Stomach (tissue), 8 donors: ENCODE measurements at regions not wholly inside any gene's neighbourhood (a gene's known extent, or its start where the extent isn't known, plus 50 kb on each side); places are given as distances from the start of the nearest gene placed in this dataset.

Experiments
- DNase-seq, 2 donors: peaks; one replicate each; pipeline versions ENCODE4 v3.0.0 to v3.0.0-alpha.2; 2013 to 2019
- H3K27ac ChIP-seq, 5 donors: fragments of 200-600 bp in 4 of 5; sonication (generic) in 4 of 5; one replicate each; pipeline ENCODE4 v1.5.1; 2013 to 2019; ENCODE audit warnings: mild to moderate bottlenecking in 1 of 5, moderate library complexity in 1 of 5
- H3K27me3 ChIP-seq, 3 donors: fragments of 200-600 bp; sonication (generic); one replicate each; pipeline ENCODE4 v1.5.1; 2017 to 2019; ENCODE audit warnings: mixed run types in 1 of 3
- H3K36me3 ChIP-seq, 4 donors: fragments of 200-600 bp; sonication (generic); 1 replicate in 3 of 4; 2 replicates in 1 of 4; pipeline ENCODE4 v1.5.1; 2016 to 2019
- H3K4me1 ChIP-seq, 4 donors: fragments of 200-600 bp; sonication (generic); one replicate each; pipeline ENCODE4 v1.5.1; 2016 to 2019
- H3K4me3 ChIP-seq, 4 donors: fragments of 200-600 bp; sonication (generic) in 3 of 4; one replicate each; pipeline ENCODE4 v1.5.1; 2016 to 2019; ENCODE audit warnings: mild to moderate bottlenecking in 1 of 4
- H3K9me3 ChIP-seq, 4 donors: fragments of 200-600 bp; sonication (generic); one replicate each; pipeline ENCODE4 v1.5.1; 2016 to 2019
- CTCF ChIP-seq, 7 experiments: fragments of 450-650 bp in 4 of 7; fragments of 200-600 bp in 3 of 7; sonication (generic) in 3 of 7; IDR thresholded peaks; one replicate each; pipeline ENCODE4 v1.5.1; 2016 to 2019; ENCODE audit warnings: antibody characterized with exemption in 7 of 7, control low read depth in 2 of 7, mild to moderate bottlenecking in 1 of 7
- EP300 ChIP-seq: sonication (generic); formaldehyde crosslinking; IDR thresholded peaks from one replicate; pipeline ENCODE4 v1.6.1; 2017; ENCODE audit warnings: antibody characterized with exemption
- POLR2A ChIP-seq, 4 donors: fragments of 450-650 bp; IDR thresholded peaks; one replicate each; pipeline ENCODE4 v1.6.1; 2016; ENCODE audit warnings: antibody characterized with exemption in 4 of 4, control low read depth in 2 of 4, mild to moderate bottlenecking in 1 of 4, moderate library complexity in 1 of 4
- POLR2AphosphoS5 ChIP-seq, 3 donors: sonication (generic); formaldehyde crosslinking; IDR thresholded peaks; one replicate each; pipeline ENCODE4 v1.6.1; 2016; ENCODE audit warnings: antibody characterized with exemption in 3 of 3
- WGBS, 5 donors: extraction: QIAGEN DNeasy Blood & Tissue Kit in 3 of 5; methylation state at CpG; one replicate each; pipeline versions ENCODE4 v1.1.5 to v1.1.7; 2013 to 2018; 5-methylcytosine and 5-hydroxymethylcytosine counted together
- intact Hi-C: fragments of 100-400 bp; cut with DNase I; formaldehyde crosslinking; loops from one replicate; pipeline ENCODE4 v1.15.1; 2023; ENCODE audit warnings: low total_unique reads
- small RNA-seq, 4 donors: library from RNA; depleted of rRNA; stranded (forward); fragments of <200 nt; gene quantifications; one replicate each; pipeline ENCODE3, GENCODE V24; 2016
- donor health status: healthy with polysubstance abuse.
- donor health status: Bipolar disorder and iron deficiency.
- donor health status: healthy.

GRCh38 chrX:82816001-82816400 is 692.1 kb upstream of the POU3F4 start:
- Histone ChIP-seq H3K9me3 (peaks cover 0 to 6% (median 0%) of the 10 kb centered on the region in 4 donors), H3K4me3 (no peak overlapping the region), H3K27ac (no peak overlapping the region), H3K4me1 (no peaks in the 10 kb centered on the region), H3K27me3 (no peaks in the 10 kb centered on the region), H3K36me3 (no peaks in the 10 kb centered on the region)
- TF ChIP-seq EP300 (no peak), CTCF (IDR thresholded peaks at IDR 0.05) (no peak), POLR2A (IDR thresholded peaks at IDR 0.05) (no peak), POLR2AphosphoS5 (IDR thresholded peaks at IDR 0.05) (no peak)
- intact Hi-C loops = no loop called here
- 44 to 61% (median 50%) methylated on average over 3 of the region's 3 CpGs for WGBS, 5 donors
- no peak for DNase-seq

- intact Hi-C loops = no loop called here
- Histone ChIP-seq H3K4me3 (no peak overlapping the region), H3K9me3 (peaks cover 0 to 6% (median under 1%) of the 10 kb centered on the region in 4 donors), H3K4me1 (no peaks in the 10 kb centered on the region), H3K36me3 (no peaks in the 10 kb centered on the region), H3K27ac (no peak overlapping the region), H3K27me3 (no peaks in the 10 kb centered on the region)
- TF ChIP-seq POLR2AphosphoS5 (IDR thresholded peaks at IDR 0.05) (no peak), CTCF (IDR thresholded peaks at IDR 0.05) (no peak)
- WGBS, 5 donors = 41 to 80% (median 58%) methylated on average over 2 of the region's 2 CpGs
- DNase-seq = no peak
Measured at GRCh38 chrX:82816562-82816961, 691.5 kb upstream of the POU3F4 start.

GRCh38 chrX:82842286-82842685 is 665.8 kb upstream of the POU3F4 start:
- DNase-seq = peak in 1 of 2 donors; percentile 1
- no peaks in the 10 kb centered on the region for H3K4me1 ChIP-seq
- TF ChIP-seq CTCF (IDR thresholded peaks at IDR 0.05) (no peak), POLR2A (IDR thresholded peaks at IDR 0.05) (no peak), EP300 (no peak), POLR2AphosphoS5 (IDR thresholded peaks at IDR 0.05) (no peak)
- no peaks in the 10 kb centered on the region for H3K27me3 ChIP-seq
- no peak overlapping the region for H3K27ac ChIP-seq
- no peak overlapping the region for H3K4me3 ChIP-seq
- intact Hi-C loops = no loop called here
- H3K9me3 ChIP-seq = peaks cover 0 to 8% (median 0%) of the 10 kb centered on the region in 4 donors
- 27 to 75% (median 50%) methylated on average over 1 of the region's 1 CpG for WGBS, 5 donors
- no peaks in the 10 kb centered on the region for H3K36me3 ChIP-seq

- WGBS, 5 donors = 75 to 93% (median 89%) methylated on average over 4 of the region's 4 CpGs
- no peak overlapping the region for H3K27ac ChIP-seq
- intact Hi-C loops = no loop called here
- no peaks in the 10 kb centered on the region for H3K36me3 ChIP-seq
- no peak for TF ChIP-seq CTCF (IDR thresholded peaks at IDR 0.05)
- TF ChIP-seq POLR2AphosphoS5 (IDR thresholded peaks at IDR 0.05) = no peak
- no peak for TF ChIP-seq POLR2A (IDR thresholded peaks at IDR 0.05)
- no peak for TF ChIP-seq EP300
- H3K27me3 ChIP-seq = no peaks in the 10 kb centered on the region
- H3K9me3 ChIP-seq = peaks cover 0 to 12% (median 0%) of the 10 kb centered on the region in 4 donors
- no peaks in the 10 kb centered on the region for H3K4me1 ChIP-seq
- DNase-seq = no peak
- H3K4me3 ChIP-seq = no peak overlapping the region
Measured at GRCh38 chrX:82848111-82848510, 660.0 kb upstream of the POU3F4 start.

Small RNAs in the stretch of these regions (small RNA-seq; reads per million reads assigned to genes)
- 0 reads per million in 4 donors for gene RF00394
